MM.1S (cell line): ENCODE measurements at regions not wholly inside any gene's neighbourhood (a gene's known extent, or its start where the extent isn't known, plus 50 kb on each side); places are given as distances from the start of the nearest gene placed in this dataset.

ENCODE experiments used
- CTCF ChIP-seq: fragments of 300-600 bp; sonication (generic); IDR thresholded peaks from 2 replicates; pipeline ENCODE4 v1.5.1; 2016; ENCODE audit warnings: antibody characterized with exemption, low read length, mixed read lengths
- EZH2 ChIP-seq: fragments of 300-600 bp; sonication (generic); optimal IDR thresholded peaks from 2 replicates; pipeline ENCODE3; 2017; ENCODE audit warnings: low read depth, mild to moderate bottlenecking, antibody characterized with exemption, low read length, mixed read lengths
- EZH2phosphoT487 ChIP-seq: fragments of 300-600 bp; sonication (generic); IDR thresholded peaks from 2 replicates; pipeline ENCODE4 v1.6.1; 2018; ENCODE audit warnings: antibody characterized with exemption, low read length

GRCh38 chr10:117740088-117740487 is 197.5 kb downstream of the EMX2 start:
- TF ChIP-seq CTCF (no peak), EZH2 (no peak), EZH2phosphoT487 (no peak)
